ENCODE measurements at regions not wholly inside any gene's neighbourhood (a gene's known extent, or its start where the extent isn't known, plus 50 kb on each side); places are given as distances from the start of the nearest gene placed in this dataset.

DNA sequence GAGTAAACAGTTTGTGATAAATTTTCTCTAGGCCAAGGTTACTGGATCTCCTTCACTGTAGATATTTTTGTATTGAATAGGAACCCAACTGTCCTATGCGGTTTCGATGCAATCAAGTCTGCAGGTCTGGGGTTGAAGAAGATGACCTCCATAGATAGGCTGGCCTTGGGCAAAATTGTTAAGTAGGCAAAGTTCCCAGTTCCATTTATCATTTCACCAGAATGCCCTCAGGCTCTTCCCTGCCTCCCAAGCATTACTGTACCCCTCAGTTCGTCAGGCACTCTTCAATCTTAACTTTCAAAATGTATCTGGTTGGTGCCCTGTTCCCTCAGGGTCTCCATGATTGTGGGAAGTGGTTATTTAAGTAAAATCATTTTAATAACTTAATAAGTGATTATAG lies 1802.9 kb upstream of the WWC1 start:
- no peak for DNase-seq (ENCODE audit: low read depth, low spot score)

DNA sequence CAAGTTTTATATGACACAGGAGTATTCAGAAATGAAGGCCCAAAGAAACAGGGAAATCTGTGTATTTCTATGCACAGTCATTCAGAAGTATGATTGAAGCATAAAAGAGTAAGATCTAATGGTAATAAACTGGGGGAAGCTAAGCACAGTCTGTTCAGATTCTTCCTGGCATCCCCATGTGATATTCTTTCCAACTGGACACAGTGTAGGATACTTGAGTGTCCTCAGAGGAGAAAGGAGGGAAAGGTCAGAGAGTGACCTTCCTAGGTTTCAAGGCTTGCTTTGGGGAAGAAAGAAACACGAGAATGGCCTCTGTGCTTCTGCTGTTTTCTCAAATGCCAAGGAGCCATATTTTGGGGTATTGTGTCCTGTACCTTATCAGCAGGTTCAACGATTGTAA lies 1798.4 kb upstream of the WWC1 start:
- no peak for DNase-seq (ENCODE audit: low read depth, low spot score)

DNA sequence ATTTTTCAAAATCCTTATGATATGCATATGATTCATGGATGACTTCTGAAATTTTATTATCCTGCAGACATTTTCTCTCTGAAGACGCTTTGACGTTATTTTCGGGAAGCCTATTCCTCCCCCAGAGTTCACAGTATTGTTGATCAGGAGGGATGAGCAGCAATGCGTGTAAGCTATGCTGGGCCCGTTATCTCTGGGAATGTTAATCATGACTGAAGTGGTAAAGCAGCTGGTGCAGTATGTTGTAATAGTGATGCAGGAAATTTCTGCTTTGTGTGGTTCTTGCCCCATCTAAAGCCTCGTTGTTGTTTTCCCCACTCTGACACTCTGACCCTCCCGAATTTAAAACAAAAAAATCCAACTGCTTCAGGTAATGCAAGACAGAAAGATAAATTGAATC lies 1797.8 kb upstream of the WWC1 start:
- no peak for DNase-seq (ENCODE audit: low read depth, low spot score)

DNA sequence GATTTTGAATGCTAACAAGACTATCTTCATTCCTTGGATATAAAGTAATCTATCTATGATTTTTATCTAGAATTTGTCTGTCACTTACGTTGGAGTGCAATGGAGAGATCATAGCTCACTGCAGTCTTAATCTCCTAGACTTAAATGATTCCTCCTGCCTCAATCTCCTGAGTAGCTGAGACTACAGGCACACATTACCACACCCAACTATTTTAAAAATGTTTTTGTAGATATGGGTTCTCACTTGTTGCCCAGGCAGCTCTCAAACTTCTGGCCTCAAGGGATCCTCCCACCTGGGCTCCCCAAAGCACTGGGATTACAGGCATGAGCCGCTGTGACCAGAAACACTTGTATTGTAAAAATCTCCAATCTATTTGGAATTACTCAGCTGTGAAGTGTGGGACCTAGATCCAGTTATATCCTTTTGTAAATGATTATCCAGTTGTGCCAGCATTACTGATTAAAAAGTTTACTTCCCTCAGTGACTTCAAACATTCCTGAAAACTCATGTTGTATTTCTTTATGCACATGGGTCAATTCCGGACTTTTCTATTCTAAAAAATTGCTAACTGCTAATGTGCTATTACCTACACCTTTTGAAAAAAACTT lies 1793.8 kb upstream of the WWC1 start:
- DNase-seq (ENCODE audit: low read depth, low spot score): no peak

DNA sequence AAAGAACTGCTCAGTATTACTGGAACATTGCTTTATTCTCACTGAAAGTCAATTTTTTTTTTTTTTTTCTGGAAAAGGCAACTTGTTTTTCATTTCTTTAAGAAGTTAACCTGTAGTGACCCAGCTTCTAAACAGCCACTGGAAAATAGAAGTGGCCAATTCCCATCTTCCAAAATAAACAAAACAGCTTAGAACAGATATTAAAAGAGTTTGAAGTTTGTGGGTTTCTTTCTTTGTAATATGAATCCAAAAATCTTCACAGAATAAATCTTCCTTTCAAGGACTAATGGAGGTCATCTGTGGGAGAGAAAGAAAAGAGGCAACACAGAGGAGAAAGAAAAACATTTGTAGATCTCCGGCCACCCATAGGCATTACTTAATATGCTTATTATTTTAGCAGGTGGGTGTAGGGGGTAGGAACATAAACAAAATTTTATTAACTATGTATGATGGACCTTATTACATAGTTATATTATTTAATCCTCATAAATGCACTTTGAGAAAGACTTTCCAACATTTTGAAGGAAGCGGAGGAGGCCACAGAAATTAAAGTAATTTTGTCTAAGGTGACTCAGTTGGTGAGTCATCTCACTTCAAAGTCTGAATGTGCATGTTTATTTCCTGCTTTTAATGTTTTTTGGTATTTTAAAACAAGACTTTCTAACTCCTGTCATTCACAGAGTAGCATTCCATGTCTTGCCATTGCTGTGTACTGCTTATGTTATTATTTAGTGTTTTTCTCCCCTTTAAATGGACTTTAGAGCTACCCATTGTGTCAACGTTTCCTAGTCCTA lies 1791.8 kb upstream of the WWC1 start:
- DNase-seq (ENCODE audit: low read depth, low spot score): no peak

DNA sequence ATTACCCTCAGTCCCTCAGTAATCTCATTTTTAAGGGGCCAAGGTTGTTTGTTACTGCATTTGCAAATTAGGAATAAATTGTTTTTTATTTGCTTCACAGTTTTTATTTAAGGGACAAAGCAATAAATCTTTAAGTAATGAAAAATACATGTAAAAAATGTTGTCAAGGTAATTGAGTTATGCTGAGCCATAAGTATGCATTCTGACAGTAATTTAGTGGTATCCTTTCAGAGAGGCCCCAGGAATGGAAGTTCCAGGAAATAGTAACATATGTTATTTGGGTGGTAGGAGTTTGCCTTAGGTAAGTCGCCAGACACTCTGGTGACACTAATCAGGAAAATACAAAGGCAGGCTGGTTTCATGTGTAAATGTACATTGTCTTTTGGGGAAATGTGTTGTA lies 1787.9 kb upstream of the WWC1 start:
- no peak for DNase-seq (ENCODE audit: low read depth, low spot score)

DNA sequence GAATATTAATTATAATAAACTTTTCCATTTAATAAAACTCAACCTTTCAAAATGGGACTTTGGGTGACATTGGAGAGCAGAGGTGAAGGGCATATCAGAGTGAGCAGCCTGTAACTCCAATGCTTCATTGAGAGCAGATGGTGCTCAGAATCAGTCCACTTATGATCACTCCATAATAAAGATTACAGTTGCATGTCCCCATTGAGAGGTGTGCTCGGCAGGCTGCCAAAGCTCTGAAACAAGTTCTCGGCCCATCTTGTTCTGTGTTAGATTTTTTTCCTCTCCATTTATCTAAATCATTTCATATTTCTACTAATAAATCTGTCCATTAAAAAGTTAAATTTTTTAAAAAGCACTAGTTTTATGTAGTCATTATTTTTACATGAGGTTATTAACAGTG lies 1786.4 kb upstream of the WWC1 start:
- no peak for DNase-seq (ENCODE audit: low read depth, low spot score)

DNA sequence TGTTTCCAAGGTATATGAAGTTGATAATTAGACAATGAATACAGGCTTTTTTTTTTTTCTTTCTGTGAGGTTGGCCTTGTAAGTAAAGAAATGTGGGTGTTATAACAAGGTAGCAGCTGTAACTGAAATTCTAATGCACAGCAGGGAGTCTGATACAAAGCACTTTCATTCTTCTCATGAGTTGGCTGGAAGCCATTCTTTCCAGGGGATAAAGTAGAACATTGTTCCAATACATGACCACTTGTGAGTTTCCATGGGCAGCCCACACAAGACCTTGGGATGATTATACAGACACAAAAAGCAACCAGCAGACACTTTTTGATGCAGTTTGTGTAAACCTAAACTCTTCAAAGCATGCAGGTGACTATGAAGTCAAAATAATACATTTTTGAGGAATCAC lies 1785.9 kb upstream of the WWC1 start:
- no peak for DNase-seq (ENCODE audit: low read depth, low spot score)

DNA sequence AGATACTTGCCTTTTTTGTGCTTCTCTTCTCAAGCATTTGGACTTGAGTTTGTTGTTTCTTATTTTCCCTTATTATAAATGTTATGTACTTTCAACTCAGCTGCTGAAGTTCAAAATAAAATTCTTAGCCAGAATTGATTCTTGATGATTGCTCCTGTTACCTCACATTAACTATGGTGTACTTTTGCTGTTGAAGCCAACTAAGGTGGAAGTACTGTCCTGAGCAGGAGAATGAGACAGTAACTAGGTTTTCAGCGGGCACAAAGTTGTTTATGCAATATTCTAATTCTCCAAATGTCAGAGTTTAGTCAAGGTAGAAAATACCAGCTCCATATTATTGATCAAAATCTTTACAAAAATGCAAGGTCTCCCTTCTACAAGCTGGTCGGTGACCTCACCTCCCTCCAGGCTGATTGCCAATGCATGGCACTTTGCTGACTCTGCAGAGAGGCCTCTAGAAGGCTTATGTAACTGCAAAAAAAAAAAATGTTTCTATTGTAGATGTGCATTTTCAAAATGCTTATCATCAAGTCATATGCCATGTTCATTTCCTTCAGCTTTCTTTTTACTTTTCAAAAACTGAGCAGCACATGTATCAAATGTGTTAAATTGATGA lies 1783.5 kb upstream of the WWC1 start:
- no peak for DNase-seq (ENCODE audit: low read depth, low spot score)

DNA sequence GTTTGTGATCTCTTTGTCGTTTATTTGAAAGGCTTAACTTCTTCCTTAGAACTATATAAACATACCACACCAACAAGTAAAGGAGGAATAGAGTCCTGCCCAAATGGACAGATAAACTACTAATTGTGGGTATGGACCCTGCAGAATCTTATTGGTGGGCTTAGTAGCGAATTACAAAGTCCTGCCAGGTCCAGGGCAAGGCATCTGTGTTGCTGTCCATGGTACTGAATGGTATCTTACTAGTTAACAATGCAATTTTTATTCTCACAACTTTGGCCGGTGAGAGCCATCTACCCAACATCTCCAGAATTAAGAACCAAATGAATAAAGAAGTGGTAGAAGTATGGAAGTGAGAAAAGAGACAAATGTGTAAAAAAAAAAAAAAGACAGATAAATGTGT lies 1782.4 kb upstream of the WWC1 start:
- no peak for DNase-seq (ENCODE audit: low read depth, low spot score)

DNA sequence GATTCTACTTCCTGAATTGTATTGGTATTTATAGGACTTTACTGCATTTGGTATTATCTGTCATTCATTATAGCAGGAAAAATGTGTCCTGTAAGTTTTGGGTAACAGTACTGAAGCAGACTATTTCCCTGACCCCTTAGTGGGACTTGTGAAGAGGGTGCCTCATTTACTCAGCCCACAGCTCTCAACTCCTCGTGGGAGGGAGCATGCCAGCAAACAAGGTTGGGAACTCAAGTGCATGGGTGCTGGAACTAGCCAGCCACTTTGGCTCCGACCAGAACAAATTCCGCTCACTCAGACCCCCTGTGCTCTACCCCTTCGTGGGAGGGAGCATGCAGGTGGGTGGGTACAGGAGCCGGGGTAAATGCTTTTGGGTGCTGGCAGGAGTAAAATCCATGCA lies 1773.5 kb upstream of the WWC1 start:
- DNase-seq (ENCODE audit: low read depth, low spot score): no peak

DNA sequence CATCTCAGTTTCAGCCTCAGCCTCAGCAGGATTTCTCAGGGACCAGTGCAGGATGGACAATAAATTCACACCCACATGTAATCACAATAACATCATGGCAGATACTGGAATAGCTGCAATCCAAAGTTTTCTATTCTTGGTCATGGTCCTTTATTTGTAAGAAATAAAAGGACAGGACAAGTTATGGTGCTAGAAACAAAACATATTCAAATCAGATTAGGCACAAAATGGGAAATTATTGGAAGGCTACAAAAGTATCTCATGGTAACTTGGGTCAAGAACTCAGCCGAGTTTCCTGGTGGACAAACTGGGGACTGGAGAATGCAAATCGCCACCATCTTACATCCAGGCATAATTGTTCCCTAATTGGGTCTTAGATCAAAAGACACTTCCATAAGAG lies 1768.2 kb upstream of the WWC1 start:
- DNase-seq (ENCODE audit: low read depth, low spot score): no peak

DNA sequence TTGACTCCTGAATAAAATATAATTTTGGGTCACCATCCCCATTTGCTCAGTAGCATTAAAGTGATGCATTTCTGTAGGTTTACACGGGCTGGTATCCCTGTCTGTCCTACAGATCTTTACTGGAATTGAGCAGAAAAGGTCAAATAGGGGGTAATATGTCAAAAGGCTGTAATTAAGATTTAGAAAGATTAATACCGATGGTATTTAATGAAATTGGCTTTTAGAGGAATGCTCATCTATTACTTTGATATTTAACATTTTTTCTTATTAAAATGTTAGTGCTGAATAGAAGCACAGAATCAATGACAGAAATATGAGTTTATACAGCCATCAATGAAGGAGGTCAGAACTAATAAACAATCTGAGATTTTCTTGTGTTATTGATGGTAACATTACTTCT lies 1762.2 kb upstream of the WWC1 start:
- no peak for DNase-seq (ENCODE audit: low read depth, low spot score)

DNA sequence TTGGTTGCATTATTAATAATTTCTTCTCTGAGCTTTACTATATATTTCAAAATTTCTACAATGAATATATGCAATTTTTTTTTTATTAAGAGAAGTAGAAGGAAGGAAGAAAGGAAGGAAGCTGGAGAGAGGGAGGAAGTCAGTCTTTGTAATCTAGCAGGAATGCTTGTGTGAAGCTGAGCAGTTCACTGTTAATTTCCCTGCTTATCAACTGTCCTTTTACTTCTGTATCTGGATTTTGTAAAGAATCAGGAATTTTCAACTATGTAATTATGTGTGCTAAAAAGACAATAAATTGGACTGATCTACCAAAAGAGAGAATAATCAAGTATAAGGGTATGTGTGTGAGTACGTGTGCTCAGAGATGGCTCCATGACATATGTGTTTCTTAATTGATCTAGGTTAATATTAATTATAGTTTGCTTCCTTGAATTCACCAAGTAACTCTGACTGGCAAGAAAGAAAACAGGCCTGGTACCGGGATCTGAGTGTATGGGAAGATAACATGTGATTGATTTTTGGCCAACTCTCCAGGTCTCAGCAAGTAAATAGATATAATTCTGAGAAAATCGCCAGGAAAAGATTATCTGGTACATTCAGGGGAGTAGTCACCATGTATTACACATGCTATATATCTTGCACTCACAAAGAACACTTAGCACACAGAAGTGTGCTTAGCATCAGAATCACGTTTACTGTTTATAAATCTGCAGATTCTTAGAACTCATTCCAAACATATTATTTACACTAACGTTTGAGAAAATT lies 1758.8 kb upstream of the WWC1 start:
- no peak for DNase-seq (ENCODE audit: low read depth, low spot score)

DNA sequence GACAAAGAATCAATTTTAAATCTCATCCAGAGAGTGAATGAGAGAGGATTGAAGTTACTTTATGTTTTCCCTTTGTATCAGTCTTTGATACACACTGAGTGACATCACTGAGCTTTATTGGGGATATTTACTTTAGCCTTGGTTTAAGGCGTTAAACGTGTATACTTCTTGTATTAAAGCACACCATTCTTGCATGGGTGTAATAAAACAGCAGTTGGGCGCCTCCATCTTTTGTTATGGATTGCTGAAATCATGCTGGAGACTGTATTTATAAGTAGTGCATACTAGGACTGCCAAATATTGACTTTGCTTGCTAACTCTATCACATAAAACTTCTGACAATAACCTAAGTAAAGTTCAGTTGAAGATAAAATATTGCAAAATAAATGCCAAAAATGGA lies 1755.8 kb upstream of the WWC1 start:
- DNase-seq (ENCODE audit: low read depth, low spot score): no peak

DNA sequence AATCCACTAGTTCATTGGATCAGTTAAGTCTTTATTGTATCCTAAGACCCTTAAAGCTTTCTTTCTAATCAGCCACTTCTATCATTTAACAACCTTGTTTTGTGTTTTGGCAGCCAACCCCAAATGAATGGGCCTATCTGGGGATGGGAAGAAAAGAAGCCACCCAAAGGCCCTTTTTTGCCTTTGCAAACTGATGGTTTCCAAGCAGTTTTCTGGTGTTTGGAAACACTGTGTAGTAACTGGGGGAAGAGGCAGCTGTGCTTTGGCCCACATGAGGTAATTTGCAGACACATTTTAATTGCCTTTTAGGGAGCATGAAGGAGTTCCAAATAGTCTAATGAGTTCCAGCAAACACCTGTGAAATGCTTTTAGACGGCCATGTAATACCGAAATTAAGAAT lies 1751.3 kb upstream of the WWC1 start:
- no peak for DNase-seq (ENCODE audit: low read depth, low spot score)

DNA sequence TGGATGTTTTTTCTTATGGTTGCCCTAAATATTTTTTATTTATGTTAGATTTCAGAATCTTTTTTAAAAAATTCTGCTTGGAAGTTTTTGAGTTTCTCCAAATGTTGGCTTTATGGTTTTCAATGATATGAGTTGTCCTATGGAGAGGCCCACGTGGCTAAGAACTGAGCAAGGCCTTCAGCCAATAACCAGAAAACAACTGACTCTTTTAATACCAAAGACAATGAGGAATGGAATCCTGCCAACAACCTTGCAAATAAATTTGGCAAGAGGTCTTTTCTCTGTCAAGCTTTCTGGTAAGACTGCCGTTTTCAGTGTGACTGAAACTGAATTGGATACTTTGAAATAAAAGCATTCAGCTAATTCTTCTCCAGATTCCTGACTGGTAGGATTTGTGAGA lies 1740.1 kb upstream of the WWC1 start:
- DNase-seq (ENCODE audit: low read depth, low spot score): no peak

DNA sequence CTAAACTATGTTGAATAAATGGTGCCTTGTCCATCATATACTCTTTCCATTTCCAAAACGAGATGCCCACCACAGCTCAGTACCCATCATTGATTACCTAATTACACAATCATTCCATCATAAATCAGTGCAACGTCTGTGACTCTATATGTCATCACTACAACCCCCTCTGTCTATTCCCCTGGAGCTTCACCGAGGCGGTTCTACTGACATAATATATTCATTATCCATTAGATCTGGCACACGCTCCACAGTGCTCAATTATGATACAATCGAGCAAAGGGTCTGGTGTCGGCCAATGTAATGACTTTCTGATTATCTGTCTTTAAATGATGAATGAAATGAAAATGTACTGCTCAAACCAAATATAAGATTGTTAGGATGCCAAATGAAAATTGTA lies 1737.7 kb upstream of the WWC1 start:
- no peak for DNase-seq (ENCODE audit: low read depth, low spot score)

DNA sequence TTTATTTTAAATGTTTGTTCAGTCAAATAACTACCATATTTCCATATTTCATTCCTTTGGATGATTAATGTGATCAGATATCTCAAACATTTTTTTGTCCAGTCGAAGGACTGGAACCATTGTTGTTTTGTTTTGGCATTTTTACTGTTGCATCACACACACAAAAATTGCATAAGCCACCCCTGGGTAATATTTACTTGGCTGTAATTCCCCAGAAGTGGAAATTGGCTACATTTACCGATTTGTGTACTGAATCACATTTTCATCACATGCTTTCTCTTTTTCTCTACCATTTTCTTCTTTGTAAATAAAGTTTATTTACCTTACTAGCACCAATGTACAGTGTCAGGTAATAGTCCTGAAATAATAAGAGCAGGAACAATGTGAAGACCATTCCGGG lies 1729.7 kb upstream of the WWC1 start:
- DNase-seq (ENCODE audit: low read depth, low spot score): no peak

DNA sequence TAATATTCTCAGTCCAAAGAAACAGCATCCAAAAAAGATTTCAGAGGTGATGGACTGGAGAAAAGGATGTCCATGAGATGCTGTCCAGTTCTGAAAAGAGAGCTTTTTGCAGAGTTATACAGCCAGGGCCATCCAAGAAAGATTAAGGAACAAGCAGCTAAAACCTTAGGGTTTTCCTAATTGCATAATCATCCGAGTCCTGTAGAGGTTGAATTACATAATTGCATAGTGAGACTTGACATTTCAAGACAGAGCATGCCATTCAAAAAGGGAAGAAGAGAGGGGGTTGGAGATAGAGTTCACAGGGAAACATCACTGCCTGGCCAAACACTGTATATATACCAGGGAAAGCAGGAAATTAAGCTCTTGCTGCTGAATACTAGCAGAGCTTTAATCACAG lies 1729.2 kb upstream of the WWC1 start:
- DNase-seq (ENCODE audit: low read depth, low spot score): no peak

DNA sequence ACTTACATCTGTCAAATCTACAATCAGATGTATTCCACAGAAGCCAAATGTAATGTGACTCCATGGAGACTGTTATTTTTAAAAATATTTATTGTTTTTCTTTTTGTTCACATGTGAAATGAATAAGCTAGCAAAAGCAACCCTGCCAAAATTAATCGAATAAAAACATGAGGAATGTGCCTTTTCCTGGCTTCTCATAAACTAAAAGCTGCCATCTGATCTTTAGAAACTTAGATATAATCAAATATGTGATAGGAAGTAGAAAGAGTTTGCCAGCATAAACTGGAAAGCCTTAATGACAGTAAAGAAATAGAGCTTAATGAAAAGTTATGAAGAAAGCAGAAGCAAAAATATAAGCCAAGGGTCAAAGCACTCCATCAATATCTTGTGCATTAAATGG lies 1724.7 kb upstream of the WWC1 start:
- no peak for DNase-seq (ENCODE audit: low read depth, low spot score)

DNA sequence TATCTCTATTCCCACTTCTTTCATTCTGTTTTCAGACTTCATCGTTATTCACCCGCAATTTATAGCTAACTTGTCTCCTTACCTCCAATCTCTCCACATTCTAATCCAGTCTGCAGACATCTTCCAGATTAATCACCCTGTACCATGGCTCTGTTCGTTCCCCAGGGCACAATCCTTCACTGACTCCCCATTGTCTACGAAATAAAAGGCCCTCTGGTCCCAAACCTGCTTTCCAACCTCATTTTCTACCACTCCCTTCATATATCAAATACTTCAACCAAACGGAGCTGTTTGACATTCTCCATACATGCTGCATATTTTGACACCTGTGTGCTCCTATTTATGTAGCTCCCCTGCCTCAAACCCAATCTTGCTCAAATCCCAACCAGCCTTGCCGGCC lies 1720.6 kb upstream of the WWC1 start:
- no peak for DNase-seq (ENCODE audit: low read depth, low spot score)

DNA sequence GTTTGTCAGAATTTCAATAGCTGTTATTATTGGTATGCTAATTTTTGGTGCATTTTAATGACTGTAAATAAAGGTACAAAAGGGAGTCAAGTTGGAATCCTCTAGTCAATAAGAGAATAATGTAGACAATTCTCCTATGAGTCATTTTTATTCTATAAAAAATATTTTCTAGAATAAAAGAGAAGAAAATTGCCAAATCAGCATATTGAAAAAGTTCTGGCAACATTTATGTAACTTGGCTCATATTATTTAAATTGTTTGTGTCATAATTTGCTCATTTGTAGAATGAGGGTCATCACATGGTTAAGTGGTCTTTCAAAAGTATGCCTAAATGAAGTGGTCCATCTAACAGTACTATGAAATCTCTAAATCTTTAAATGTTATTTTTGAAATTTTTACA lies 1719.8 kb upstream of the WWC1 start:
- DNase-seq (ENCODE audit: low read depth, low spot score): no peak

All from brain pericyte (primary cell).